Stimulated activated CD4-positive, alpha-beta T cell treated with anti-CD3 and anti-CD28 coated beads, Interleukin-1b, Interleukin-23, amount 100 ng/mL, for 1 hour (primary cell): ENCODE measurements at regions not wholly inside any gene's neighbourhood (a gene's known extent, or its start where the extent isn't known, plus 50 kb on each side); places are given as distances from the start of the nearest gene placed in this dataset.

Experiments used
- DNase-seq, 2 donors: peaks; one replicate each; pipeline ENCODE4 v3.0.0-alpha.2; 2020; ENCODE audit warnings: low read depth in 2 of 2

DNA sequence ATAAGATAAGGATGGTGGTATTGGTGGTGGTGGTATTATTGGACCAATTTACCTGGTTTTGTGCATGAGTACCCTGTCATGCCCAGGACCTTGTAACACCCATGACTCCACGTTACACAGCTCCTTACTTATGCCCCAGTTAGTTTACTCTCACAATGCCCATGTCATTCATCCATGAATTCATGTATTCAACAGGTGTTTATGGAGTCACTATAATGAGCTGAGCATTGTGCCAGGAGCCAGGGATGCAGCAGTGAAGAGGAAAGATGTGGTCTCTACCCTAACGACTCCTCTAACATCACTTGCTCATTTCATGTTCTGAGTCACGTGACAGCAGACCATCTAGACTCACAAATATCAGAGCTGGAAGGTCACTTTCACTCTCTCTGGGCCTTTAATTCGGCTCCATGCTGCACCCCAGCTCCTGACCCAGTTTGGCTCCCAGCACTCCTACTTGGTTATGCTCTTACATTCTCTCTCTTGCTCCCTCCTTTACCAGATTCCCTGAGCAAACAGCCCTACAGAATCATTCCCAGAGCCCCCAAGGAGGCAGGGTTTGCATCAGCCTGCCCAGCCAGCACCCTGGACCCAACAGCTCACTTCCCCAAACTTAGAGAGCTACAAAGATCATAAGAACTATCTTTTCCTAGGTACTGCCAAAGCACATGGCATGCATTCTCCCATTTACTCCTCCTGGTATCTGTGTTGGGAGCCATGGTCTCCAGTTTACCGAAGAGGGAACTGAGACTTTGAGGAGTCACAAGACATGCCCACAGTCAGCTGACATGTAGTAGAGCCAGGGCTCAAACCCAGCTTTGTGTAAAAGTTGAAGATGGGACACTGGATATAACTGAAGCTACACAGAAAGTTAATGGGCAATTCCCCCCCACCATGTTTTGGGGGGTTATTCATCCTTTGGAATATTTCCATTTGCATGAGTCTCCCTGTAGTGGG lies 449.9 kb downstream of the LRATD1 start:
- DNase-seq: no peak

DNA sequence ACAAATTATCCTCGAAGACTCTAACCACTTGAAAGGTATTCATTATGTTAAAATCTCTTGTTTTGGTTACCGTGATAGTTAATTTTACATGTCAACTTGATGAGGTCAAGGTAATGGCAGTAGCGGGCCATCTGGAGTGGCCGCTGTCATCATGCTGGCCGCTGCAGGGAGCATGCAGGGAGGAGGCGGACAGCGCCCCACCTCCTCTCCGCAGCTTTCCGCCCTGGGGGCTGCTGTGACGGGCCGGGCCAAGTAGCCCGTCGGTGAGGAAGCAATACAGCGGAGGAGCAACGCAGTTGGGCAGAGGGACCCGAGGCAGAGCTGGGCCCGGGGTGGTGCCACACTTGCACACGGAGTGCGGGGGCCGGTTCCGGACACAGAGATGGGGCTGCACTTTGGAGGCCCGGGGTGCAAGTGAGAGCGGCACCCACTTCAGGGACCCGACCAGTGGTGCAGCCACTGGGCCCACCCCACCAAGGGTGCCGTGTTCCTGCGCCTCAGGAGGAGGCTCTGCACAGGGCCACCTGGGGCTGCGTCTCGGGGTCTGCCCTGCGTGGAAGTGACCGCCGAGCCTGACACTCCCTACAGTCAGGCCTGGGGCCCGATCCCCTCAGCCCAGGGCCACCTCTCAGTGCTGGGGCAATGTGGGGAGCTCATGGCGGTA lies 452.4 kb downstream of the LRATD1 start:
- DNase-seq: no peak

DNA sequence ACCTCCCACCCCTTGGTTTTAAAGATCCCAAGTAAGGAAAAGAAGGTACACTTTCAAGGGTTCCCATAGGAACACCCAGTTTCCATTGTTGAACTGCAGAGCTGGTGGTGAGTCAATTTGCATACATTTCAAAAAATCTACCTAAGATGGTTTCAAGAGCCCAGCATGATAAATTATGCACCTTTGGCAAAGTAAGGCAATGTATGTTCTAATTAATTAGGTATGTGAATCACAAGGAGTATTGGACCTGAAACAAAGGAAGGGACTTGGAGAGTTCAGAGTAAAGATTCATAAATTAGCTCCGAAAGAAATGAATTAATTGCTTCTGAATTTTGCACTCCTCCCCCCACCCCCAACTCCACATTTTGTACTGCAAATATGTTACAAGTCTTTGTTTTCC lies 459.7 kb downstream of the LRATD1 start:
- no peak for DNase-seq

DNA sequence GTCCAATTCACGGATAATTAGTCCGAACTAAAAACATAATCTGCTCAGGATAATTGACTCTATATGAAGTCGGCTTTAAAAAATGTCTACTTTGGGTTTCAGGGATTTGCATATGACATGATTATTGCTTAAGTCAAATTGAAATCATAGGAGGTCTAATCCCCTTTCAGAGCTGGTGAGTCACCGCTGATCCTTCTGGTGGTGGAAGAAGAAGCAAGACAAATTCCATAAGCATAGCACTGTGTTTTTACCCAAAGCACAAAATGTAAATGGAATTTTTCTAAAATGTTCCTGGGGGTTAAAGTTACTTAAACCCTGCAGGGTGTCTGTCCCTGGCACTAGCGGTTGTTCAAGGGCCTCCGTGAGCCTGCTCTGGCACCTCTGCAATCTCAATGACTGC lies 460.2 kb downstream of the LRATD1 start:
- no peak for DNase-seq

DNA sequence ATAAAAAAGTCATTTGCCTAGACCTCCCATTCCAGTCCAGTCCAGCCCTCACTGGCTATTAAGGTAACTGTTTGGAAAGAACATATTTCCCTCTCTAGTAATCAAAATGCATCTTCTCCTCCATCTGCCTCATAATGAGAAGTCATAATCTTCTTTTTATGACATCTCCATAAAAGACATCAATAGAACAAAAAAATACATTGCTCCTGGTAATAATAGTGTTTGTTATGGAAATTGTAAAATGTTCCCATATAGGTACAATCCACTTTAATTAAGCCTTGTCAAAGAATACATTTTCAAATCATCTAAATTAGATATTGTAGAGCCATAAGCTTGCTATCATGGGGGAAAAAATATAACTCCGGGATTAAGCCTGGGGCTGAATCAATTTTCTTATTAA lies 461.6 kb downstream of the LRATD1 start:
- DNase-seq: no peak

DNA sequence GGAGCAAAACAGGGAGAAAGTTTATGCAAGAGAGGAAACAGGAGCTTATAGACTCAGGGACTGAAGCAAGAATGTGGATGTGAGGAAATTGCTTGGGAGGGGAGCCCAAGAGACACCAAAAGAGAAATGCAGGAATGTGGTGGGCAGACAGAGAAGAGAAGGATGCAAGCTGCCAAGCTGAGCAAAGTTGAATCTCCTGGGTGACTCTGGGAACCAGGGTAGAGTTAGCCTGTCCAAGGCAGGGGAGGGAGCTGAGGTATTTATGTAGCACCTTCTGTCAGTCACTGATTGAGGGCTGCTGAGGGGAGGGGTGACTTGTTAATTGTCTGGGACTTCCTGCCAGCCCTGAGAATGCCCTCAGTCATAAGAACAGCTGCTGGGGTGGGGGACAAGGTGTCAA lies 464.3 kb downstream of the NBAS start:
- DNase-seq: no peak

DNA sequence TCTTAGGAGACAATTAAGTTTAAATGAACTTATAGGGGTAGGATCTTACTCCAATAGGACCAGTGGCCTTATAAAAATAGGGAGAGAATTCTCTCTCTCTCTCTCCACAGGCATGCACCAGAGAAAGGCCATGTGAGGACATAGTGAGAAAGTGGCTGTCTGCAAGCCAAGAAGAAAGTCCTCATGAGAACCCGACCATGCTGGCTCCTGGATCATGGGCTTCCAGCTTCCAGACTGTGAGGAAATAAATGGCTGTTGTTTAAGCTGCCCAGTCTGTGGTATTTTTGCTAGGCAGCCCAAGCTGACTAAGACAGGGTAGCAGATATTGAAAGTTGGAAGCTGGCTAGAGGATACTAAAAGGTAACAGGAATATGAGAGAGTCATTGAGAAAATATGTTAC lies 454.0 kb downstream of the NBAS start:
- DNase-seq: no peak

DNA sequence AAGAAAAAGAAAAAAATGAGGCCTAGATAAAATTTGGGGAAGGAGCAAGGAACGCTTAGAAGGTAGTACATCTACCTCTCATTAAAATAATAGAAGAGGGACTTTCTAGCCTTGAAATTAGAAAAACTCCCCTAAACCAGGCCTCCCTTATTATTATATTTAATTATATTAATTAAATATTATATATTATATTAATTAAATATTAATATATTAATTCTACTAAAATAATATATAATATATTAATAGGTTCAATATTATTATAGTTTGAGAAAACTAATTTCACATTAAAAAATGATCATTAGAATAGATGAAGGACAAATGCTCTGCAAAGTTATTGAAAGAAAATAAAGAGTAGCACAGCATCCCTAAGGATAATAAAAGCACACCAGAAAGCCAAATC lies 449.4 kb downstream of the NBAS start:
- no peak for DNase-seq

DNA sequence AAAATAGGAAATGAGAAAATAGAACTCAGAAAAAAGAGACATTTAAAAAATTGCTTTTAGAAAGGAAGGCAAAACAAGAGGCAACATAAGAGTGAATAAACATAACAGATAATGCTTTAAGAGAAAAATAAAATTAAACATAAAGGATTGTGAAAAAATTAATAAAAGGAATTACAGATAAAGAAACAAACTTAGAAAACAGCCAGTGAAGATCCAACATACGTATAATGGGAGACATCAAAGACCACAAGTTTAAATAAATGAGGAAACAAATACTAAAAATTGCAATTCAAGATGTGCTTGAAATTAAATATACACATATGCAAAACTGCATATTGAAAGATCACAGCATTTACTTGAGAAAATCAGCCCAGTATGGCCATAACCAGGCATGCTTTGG lies 448.9 kb downstream of the NBAS start:
- no peak for DNase-seq

DNA sequence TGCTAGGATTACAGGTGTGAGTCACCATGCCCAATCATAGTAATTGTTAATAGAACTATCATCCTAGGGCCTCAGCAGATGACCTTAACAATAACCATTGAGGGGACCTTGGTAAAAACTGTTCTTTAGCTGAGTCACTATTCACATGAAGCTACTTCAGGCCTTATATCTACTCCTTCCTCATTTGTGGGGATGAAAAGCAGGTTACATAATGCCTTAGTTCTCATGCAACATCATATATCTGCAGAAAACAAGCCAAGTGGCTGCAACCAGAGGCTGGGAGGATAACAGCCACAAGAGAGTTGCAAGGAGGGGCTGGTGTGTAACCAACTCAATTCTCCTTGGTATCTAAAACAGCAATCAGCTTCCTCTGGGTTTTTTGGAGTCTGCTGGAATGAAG lies 445.4 kb downstream of the NBAS start:
- DNase-seq: no peak

DNA sequence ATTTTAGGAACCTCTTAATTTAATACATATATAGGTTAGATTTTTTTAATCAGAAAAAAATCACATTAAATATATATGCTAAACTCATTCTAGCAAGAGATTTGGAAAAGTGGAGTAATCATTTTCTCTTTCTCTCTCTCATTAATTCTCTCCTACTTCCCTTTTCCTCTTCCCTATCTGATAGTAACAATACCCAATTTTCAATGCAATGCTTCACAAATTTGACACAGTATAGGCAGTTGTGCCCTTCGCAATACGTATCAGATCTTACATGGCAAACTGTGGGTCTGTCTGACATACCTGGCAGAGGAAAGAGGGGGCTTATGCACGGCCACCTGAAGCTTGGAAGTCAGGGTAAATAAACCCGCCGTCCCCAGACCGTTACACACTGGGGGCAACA lies 444.3 kb downstream of the NBAS start:
- DNase-seq: no peak
